Activated CD8-positive, alpha-beta memory T cell treated with anti-CD3 and anti-CD28 coated beads, Interleukin-2, amount 10 ng/mL, durations not matched to agents 7 days and 5 days (primary cell): ENCODE measurements at regions not wholly inside any gene's neighbourhood (a gene's known extent, or its start where the extent isn't known, plus 50 kb on each side); places are given as distances from the start of the nearest gene placed in this dataset.
"Not testable (repeated sequence)": the region's sequence is repeated elsewhere in the genome, so short reads cannot be mapped to it uniquely, and the experiment has no call there.

Experiments
- ATAC-seq: fragments of 150-1000 bp; cut with Tn5 transposase; one replicate; pipeline ENCODE4 v1.10.0; 2021; ENCODE audit warnings: moderate library complexity
- CTCF ChIA-PET: fragments of 350-600 bp; sonication (Branson Sonifier 250); formaldehyde crosslinking; loops from one replicate; lab custom pipeline; 2021; ENCODE audit warnings: antibody characterized with exemption; lab: Charles Lee
- DNase-seq: peaks from one replicate; pipeline ENCODE4 v3.0.0-alpha.2; 2020
- H3K27ac Mint-ChIP-seq: one replicate; pipeline ENCODE4 v1.8.0; 2021; ENCODE audit warnings: mild to moderate bottlenecking, mixed read lengths
- H3K27me3 Mint-ChIP-seq: one replicate; pipeline ENCODE4 v1.8.0; 2021; ENCODE audit warnings: mixed read lengths
- H3K36me3 Mint-ChIP-seq: one replicate; pipeline ENCODE4 v1.8.0; 2021; ENCODE audit warnings: mild to moderate bottlenecking, mixed read lengths
- H3K4me1 Mint-ChIP-seq: one replicate; pipeline ENCODE4 v1.8.0; 2021; ENCODE audit warnings: mixed read lengths
- H3K4me3 Mint-ChIP-seq: one replicate; pipeline ENCODE4 v1.8.0; 2021; ENCODE audit warnings: mild to moderate bottlenecking, moderate library complexity, mixed read lengths
- H3K9me3 Mint-ChIP-seq: one replicate; pipeline ENCODE4 v1.8.0; 2022; ENCODE audit warnings: low read depth, mixed read lengths

- CTCF ChIA-PET = no interaction called here
- Mint-ChIP-seq H3K4me1 (peaks cover 10% of the 10 kb centered on the region), H3K27ac (no peak overlapping the region), H3K27me3 (peaks cover 45% of the 10 kb centered on the region), H3K9me3 (peaks cover 6% of the 10 kb centered on the region), H3K36me3 (no peaks in the 10 kb centered on the region), H3K4me3 (no peak overlapping the region)
- peak; percentile 39 for ATAC-seq
- no peak for DNase-seq
Observed at GRCh38 chr2:36123995-36124394, 231.6 kb upstream of the CRIM1 start.

GRCh38 chr2:36097022-36097421 lies 258.6 kb upstream of the CRIM1 start:
- Mint-ChIP-seq H3K4me3 (no peak overlapping the region), H3K36me3 (peaks cover 1% of the 10 kb centered on the region), H3K4me1 (no peaks in the 10 kb centered on the region), H3K9me3 (peaks cover 4% of the 10 kb centered on the region), H3K27ac (no peak overlapping the region), H3K27me3 (no peaks in the 10 kb centered on the region)
- ATAC-seq (no peak), DNase-seq (no peak)
- CTCF ChIA-PET = no interaction called here

GRCh38 chr2:36091844-36092741 lies 263.5 kb upstream of the CRIM1 start:
- H3K27me3 Mint-ChIP-seq, DNase-seq, ATAC-seq, H3K4me1 Mint-ChIP-seq, H3K9me3 Mint-ChIP-seq, H3K4me3 Mint-ChIP-seq, H3K36me3 Mint-ChIP-seq, H3K27ac Mint-ChIP-seq, CTCF ChIA-PET: not testable (repeated sequence)

GRCh38 chr2:36088716-36089328 lies 266.8 kb upstream of the CRIM1 start:
- Mint-ChIP-seq H3K4me3 (no peak overlapping the region), H3K4me1 (no peaks in the 10 kb centered on the region), H3K27ac (no peak overlapping the region), H3K9me3 (peaks cover 5% of the 10 kb centered on the region), H3K36me3 (no peaks in the 10 kb centered on the region), H3K27me3 (peaks cover 9% of the 10 kb centered on the region)
- CTCF ChIA-PET = no interaction called here
- no peak for ATAC-seq
- no peak for DNase-seq

- H3K4me3 Mint-ChIP-seq = no peak overlapping the region
- no peak for DNase-seq
- H3K36me3 Mint-ChIP-seq = no peaks in the 10 kb centered on the region
- no peak overlapping the region for H3K27ac Mint-ChIP-seq
- peaks cover 5% of the 10 kb centered on the region for H3K9me3 Mint-ChIP-seq
- peaks cover 14% of the 10 kb centered on the region for H3K27me3 Mint-ChIP-seq
- no peaks in the 10 kb centered on the region for H3K4me1 Mint-ChIP-seq
- ATAC-seq = no peak
- CTCF ChIA-PET = no interaction called here
Observed at GRCh38 chr2:36087344-36087743, 268.2 kb upstream of the CRIM1 start.

GRCh38 chr2:36079793-36080192 lies 275.8 kb upstream of the CRIM1 start:
- DNase-seq (no peak), ATAC-seq (no peak)
- Mint-ChIP-seq H3K4me3 (no peak overlapping the region), H3K9me3 (no peaks in the 10 kb centered on the region), H3K27ac (no peak overlapping the region), H3K36me3 (no peaks in the 10 kb centered on the region), H3K4me1 (no peaks in the 10 kb centered on the region), H3K27me3 (peaks cover 11% of the 10 kb centered on the region)
- CTCF ChIA-PET = no interaction called here

- H3K27ac Mint-ChIP-seq = no peak overlapping the region
- no peaks in the 10 kb centered on the region for H3K27me3 Mint-ChIP-seq
- no peak for DNase-seq
- H3K4me3 Mint-ChIP-seq = no peak overlapping the region
- H3K36me3 Mint-ChIP-seq = no peaks in the 10 kb centered on the region
- H3K4me1 Mint-ChIP-seq = no peaks in the 10 kb centered on the region
- H3K9me3 Mint-ChIP-seq = no peaks in the 10 kb centered on the region
- ATAC-seq = no peak
- CTCF ChIA-PET = no interaction called here
Observed at GRCh38 chr2:36074008-36074407, 281.6 kb upstream of the CRIM1 start.

GRCh38 chr2:36071698-36072097 lies 283.9 kb upstream of the CRIM1 start:
- CTCF ChIA-PET = no interaction called here
- no peaks in the 10 kb centered on the region for H3K4me1 Mint-ChIP-seq
- no peak for DNase-seq
- no peaks in the 10 kb centered on the region for H3K27me3 Mint-ChIP-seq
- no peaks in the 10 kb centered on the region for H3K9me3 Mint-ChIP-seq
- H3K27ac Mint-ChIP-seq = no peak overlapping the region
- H3K4me3 Mint-ChIP-seq = no peak overlapping the region
- ATAC-seq = no peak
- H3K36me3 Mint-ChIP-seq = no peaks in the 10 kb centered on the region

- H3K27me3 Mint-ChIP-seq = no peaks in the 10 kb centered on the region
- DNase-seq = no peak
- H3K36me3 Mint-ChIP-seq = no peaks in the 10 kb centered on the region
- no peak for ATAC-seq
- no peaks in the 10 kb centered on the region for H3K9me3 Mint-ChIP-seq
- no peak overlapping the region for H3K4me3 Mint-ChIP-seq
- CTCF ChIA-PET = no interaction called here
- no peaks in the 10 kb centered on the region for H3K4me1 Mint-ChIP-seq
- no peak overlapping the region for H3K27ac Mint-ChIP-seq
Observed at GRCh38 chr2:36069074-36069473, 286.5 kb upstream of the CRIM1 start.

GRCh38 chr2:36068086-36068485 lies 287.5 kb upstream of the CRIM1 start:
- Mint-ChIP-seq H3K4me3 (no peak overlapping the region), H3K36me3 (no peaks in the 10 kb centered on the region), H3K9me3 (no peaks in the 10 kb centered on the region), H3K27ac (no peak overlapping the region), H3K4me1 (no peaks in the 10 kb centered on the region), H3K27me3 (peaks cover 3% of the 10 kb centered on the region)
- CTCF ChIA-PET = no interaction called here
- ATAC-seq (no peak), DNase-seq (no peak)

- Mint-ChIP-seq H3K9me3 (peaks cover 2% of the 10 kb centered on the region), H3K4me3 (no peak overlapping the region), H3K36me3 (no peaks in the 10 kb centered on the region), H3K27ac (no peak overlapping the region), H3K4me1 (peaks cover 3% of the 10 kb centered on the region), H3K27me3 (peaks cover 20% of the 10 kb centered on the region)
- DNase-seq (no peak), ATAC-seq (no peak)
- CTCF ChIA-PET = interaction anchor here (1.3 kb wide), 1 partner anchor 18 kb away, joined by 3 read pairs; no protein-coding TSS in a partner anchor
Observed at GRCh38 chr2:36060133-36060532, 295.4 kb upstream of the CRIM1 start.

GRCh38 chr2:36059691-36060090 lies 295.9 kb upstream of the CRIM1 start:
- Mint-ChIP-seq H3K4me1 (peaks cover 3% of the 10 kb centered on the region), H3K9me3 (peaks cover 2% of the 10 kb centered on the region), H3K27me3 (peaks cover 20% of the 10 kb centered on the region), H3K27ac (no peak overlapping the region), H3K36me3 (no peaks in the 10 kb centered on the region), H3K4me3 (no peak overlapping the region)
- ATAC-seq (no peak), DNase-seq (no peak)
- CTCF ChIA-PET = interaction anchor here (1.3 kb wide), 1 partner anchor 19 kb away, joined by 3 read pairs; no protein-coding TSS in a partner anchor

GRCh38 chr2:36058953-36059352 lies 296.6 kb upstream of the CRIM1 start:
- Mint-ChIP-seq H3K9me3 (peaks cover 2% of the 10 kb centered on the region), H3K4me1 (peaks cover 3% of the 10 kb centered on the region), H3K27ac (no peak overlapping the region), H3K36me3 (no peaks in the 10 kb centered on the region), H3K27me3 (peaks cover 20% of the 10 kb centered on the region), H3K4me3 (no peak overlapping the region)
- ATAC-seq (no peak), DNase-seq (no peak)
- CTCF ChIA-PET = no interaction called here

- no peak for ATAC-seq
Observed at GRCh38 chr2:36058076-36058475, 297.5 kb upstream of the CRIM1 start.

More at GRCh38 chr2:36058076-36058475, 297.5 kb upstream of the CRIM1 start:
- H3K27me3 Mint-ChIP-seq = peaks cover 17% of the 10 kb centered on the region
- H3K4me1 Mint-ChIP-seq = peaks cover 3% of the 10 kb centered on the region
- H3K4me3 Mint-ChIP-seq = no peak overlapping the region
- CTCF ChIA-PET = no interaction called here
- no peak for DNase-seq
- peaks cover 2% of the 10 kb centered on the region for H3K9me3 Mint-ChIP-seq
- no peaks in the 10 kb centered on the region for H3K36me3 Mint-ChIP-seq
- no peak overlapping the region for H3K27ac Mint-ChIP-seq
